Activated CD4-positive, alpha-beta memory T cell treated with anti-CD3 and anti-CD28 coated beads for 36 hours (primary cell): ENCODE measurements at regions not wholly inside any gene's neighbourhood (a gene's known extent, or its start where the extent isn't known, plus 50 kb on each side); places are given as distances from the start of the nearest gene placed in this dataset.
"Not testable (repeated sequence)": the region's sequence is repeated elsewhere in the genome, so short reads cannot be mapped to it uniquely, and the experiment has no call there.

Source experiments
- CTCF ChIA-PET: fragments of 350-600 bp; sonication (Branson Sonifier 250); formaldehyde crosslinking; loops from one replicate; lab custom pipeline; 2021; ENCODE audit warnings: antibody characterized with exemption, inconsistent platforms; lab: Charles Lee
- POLR2A ChIA-PET: fragments of 350-600 bp; sonication (Branson Sonifier 250); formaldehyde crosslinking; loops from one replicate; lab custom pipeline; 2021; ENCODE audit warnings: antibody characterized with exemption; lab: Charles Lee
- DNase-seq: peaks from one replicate; pipeline ENCODE4 v3.0.0-alpha.2; 2020
- H3K27ac Mint-ChIP-seq: one replicate; pipeline ENCODE4 v1.8.0; 2021; ENCODE audit warnings: mixed read lengths
- H3K27me3 Mint-ChIP-seq: one replicate; pipeline ENCODE4 v1.8.0; 2021; ENCODE audit warnings: mixed read lengths
- H3K36me3 Mint-ChIP-seq: one replicate; pipeline ENCODE4 v1.8.0; 2021; ENCODE audit warnings: mixed read lengths
- H3K4me1 Mint-ChIP-seq: one replicate; pipeline ENCODE4 v1.8.0; 2021; ENCODE audit warnings: low read depth, mixed read lengths
- H3K4me3 Mint-ChIP-seq: one replicate; pipeline ENCODE4 v1.8.0; 2021; ENCODE audit warnings: mild to moderate bottlenecking, mixed read lengths
- H3K9me3 Mint-ChIP-seq: one replicate; pipeline ENCODE4 v1.8.0; 2021; ENCODE audit warnings: mixed read lengths
- intact Hi-C: fragments of 100-400 bp; cut with micrococcal nuclease; formaldehyde crosslinking; loops from one replicate; pipeline ENCODE4 v1.15.1; 2023

DNA sequence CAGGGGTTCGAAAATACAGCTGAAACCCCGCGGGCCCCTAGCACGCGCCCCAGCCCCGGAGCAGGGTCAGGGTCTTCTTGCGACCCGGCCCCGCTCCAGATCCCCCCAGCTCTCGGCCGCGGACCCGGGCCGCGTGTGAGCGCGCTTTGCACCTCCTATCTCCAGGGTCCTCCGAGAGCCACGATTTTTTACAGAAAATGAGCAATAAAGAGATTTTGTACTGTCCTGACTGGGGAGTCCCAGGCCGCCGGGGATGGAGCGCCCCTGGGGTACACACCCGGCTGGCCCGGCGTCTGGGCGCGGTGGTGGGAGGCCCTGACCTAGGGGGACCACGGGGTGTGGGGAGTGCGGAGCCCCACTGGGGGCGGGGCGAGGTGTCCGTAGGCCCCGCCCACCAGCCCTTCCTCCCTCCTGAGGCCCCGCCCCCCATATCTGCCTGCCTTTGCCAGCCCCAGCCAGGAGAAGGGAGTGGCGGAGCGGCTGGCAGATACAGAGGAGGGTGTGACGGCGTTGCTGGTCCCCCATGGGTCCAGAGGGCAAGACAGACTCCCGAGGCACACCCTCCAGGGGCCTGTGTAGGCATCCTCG lies 92.7 kb upstream of the HMX1 start:
- CTCF ChIA-PET, H3K9me3 Mint-ChIP-seq, POLR2A ChIA-PET, intact Hi-C loops, H3K27ac Mint-ChIP-seq, H3K4me1 Mint-ChIP-seq, DNase-seq, H3K4me3 Mint-ChIP-seq, H3K36me3 Mint-ChIP-seq: not testable (repeated sequence)
- peaks cover 14% of the 10 kb centered on the region for H3K27me3 Mint-ChIP-seq

DNA sequence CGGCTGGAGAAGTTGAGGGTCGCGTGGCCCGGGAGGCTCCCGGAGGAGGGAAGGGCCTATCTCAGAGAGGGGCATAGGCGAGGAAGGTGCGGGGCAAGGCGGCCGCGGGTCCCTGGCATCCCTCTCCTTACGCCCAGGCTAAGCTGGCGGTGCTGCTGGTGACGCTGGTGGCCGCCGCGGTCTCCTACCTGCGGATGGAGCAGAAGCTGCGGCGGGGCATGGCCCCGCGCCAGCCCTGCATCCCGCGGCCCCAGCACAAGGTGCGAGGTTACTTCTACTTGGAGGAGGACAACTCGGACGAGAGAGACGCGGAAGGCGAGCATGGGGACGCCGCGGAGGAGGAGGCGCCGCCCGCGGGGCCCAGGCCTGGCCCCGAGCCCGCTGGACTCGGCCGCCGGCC lies 91.9 kb upstream of the HMX1 start:
- H3K36me3 Mint-ChIP-seq, CTCF ChIA-PET, POLR2A ChIA-PET, H3K4me3 Mint-ChIP-seq, DNase-seq, H3K9me3 Mint-ChIP-seq, H3K4me1 Mint-ChIP-seq, intact Hi-C loops, H3K27ac Mint-ChIP-seq: not testable (repeated sequence)
- H3K27me3 Mint-ChIP-seq, result peaks cover 14% of the 10 kb centered on the region

- H3K27me3 Mint-ChIP-seq, result peaks cover 18% of the 10 kb centered on the region
- peak; percentile 74 for DNase-seq
- H3K27ac Mint-ChIP-seq, H3K9me3 Mint-ChIP-seq, H3K36me3 Mint-ChIP-seq, CTCF ChIA-PET, POLR2A ChIA-PET, H3K4me1 Mint-ChIP-seq, H3K4me3 Mint-ChIP-seq, intact Hi-C loops: not testable (repeated sequence)
Measured at GRCh38 chr4:8961343-8961742, 89.7 kb upstream of the HMX1 start.

DNA sequence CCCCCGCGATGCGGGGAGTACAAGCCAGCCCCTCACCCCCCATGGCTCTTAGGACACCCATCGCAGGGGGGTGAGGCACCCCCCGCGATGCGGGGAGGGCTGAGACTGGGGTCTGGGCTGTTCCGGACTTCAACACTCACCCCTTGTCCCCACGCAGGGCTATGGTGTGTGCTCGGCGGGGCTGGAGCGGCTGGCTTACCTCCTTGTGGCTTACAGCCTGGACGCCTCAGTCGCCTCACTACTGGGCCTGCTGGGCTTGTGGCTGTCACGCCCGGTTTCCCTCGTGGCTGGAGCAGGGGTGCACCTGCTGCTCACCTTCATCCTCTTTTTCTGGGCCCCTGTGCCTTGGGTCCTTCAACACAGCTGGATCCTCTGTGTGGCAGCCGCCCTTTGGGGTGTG lies 87.8 kb upstream of the HMX1 start:
- H3K36me3 Mint-ChIP-seq, H3K9me3 Mint-ChIP-seq, H3K4me1 Mint-ChIP-seq, H3K27ac Mint-ChIP-seq, POLR2A ChIA-PET, DNase-seq, intact Hi-C loops, CTCF ChIA-PET, H3K4me3 Mint-ChIP-seq: not testable (repeated sequence)
- peaks cover 16% of the 10 kb centered on the region for H3K27me3 Mint-ChIP-seq

DNA sequence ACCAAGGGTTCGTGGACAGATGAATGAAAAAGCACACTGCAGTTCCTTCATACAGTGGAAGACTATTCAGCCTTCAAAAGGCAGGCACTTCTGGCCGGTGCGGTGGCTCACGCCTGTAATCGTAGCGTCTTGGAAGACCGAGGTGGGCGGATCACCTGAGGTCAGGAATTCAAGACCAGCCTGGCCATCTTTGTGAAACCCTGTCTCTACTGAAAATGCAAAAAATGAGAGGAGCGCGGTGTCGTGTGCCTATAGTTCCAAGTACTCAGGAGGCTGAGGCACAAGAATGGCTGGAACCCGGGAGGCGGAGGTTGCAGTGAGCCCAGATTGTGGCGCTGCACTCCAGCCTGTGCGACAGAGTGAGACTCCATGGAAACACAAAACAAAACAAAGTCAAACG lies 82.4 kb upstream of the HMX1 start:
- H3K4me1 Mint-ChIP-seq, H3K9me3 Mint-ChIP-seq, H3K36me3 Mint-ChIP-seq, H3K27me3 Mint-ChIP-seq, POLR2A ChIA-PET, H3K4me3 Mint-ChIP-seq, intact Hi-C loops, H3K27ac Mint-ChIP-seq, DNase-seq, CTCF ChIA-PET: not testable (repeated sequence)

DNA sequence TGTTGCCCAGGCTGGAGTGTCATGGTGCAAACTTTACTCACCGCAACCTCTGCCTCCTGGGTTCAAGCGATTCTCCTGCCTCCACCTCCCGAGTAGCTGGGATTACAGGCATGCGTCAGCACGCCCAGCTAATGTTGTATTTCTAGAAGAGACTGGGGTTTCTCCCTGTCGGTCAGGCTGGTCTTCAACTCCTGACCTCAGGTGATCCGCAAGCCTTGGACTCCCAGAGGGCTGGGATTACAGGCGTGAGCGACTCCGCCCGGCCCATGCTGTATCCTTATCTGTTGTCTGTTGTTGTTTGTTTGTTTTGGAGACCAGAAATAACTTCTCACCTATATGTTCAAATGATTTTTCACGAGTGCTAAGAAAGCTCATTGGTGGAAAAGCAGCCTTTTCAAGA lies 81.2 kb upstream of the HMX1 start:
- intact Hi-C loops, H3K4me1 Mint-ChIP-seq, H3K4me3 Mint-ChIP-seq, CTCF ChIA-PET, H3K27me3 Mint-ChIP-seq, H3K9me3 Mint-ChIP-seq, POLR2A ChIA-PET, H3K27ac Mint-ChIP-seq, DNase-seq, H3K36me3 Mint-ChIP-seq: not testable (repeated sequence)

GRCh38 chr4:8952109-8952508 lies 80.5 kb upstream of the HMX1 start:
- H3K9me3 Mint-ChIP-seq, H3K4me1 Mint-ChIP-seq, POLR2A ChIA-PET, H3K27ac Mint-ChIP-seq, H3K27me3 Mint-ChIP-seq, H3K4me3 Mint-ChIP-seq, CTCF ChIA-PET, H3K36me3 Mint-ChIP-seq, intact Hi-C loops, DNase-seq: not testable (repeated sequence)

DNA sequence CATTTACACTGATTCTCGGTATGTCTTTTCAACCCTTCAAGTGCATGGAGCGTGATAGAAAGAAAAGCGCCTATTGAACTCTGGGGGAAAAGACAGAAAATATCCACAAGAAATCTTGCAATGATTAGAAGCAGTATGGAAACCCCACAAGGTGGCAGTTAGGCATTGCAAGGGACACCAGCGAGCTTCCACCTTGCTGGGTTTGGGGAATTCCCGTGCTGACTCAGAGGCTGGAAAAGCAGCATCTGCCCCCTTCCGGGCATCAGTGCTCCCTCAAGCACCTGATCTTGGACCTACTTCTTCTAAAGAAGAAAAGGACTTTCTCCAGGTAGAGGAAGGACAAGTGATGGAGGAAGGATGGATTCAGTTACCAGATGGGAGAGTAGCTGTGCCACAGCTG lies 73.9 kb upstream of the HMX1 start:
- H3K9me3 Mint-ChIP-seq, H3K4me1 Mint-ChIP-seq, H3K27me3 Mint-ChIP-seq, H3K4me3 Mint-ChIP-seq, intact Hi-C loops, H3K36me3 Mint-ChIP-seq, DNase-seq, POLR2A ChIA-PET, H3K27ac Mint-ChIP-seq, CTCF ChIA-PET: not testable (repeated sequence)

- CTCF ChIA-PET, H3K36me3 Mint-ChIP-seq, H3K4me3 Mint-ChIP-seq, H3K4me1 Mint-ChIP-seq, H3K27me3 Mint-ChIP-seq, H3K9me3 Mint-ChIP-seq, intact Hi-C loops, H3K27ac Mint-ChIP-seq, POLR2A ChIA-PET, DNase-seq: not testable (repeated sequence)
Measured at GRCh38 chr4:8943367-8943766, 71.7 kb upstream of the HMX1 start.

DNA sequence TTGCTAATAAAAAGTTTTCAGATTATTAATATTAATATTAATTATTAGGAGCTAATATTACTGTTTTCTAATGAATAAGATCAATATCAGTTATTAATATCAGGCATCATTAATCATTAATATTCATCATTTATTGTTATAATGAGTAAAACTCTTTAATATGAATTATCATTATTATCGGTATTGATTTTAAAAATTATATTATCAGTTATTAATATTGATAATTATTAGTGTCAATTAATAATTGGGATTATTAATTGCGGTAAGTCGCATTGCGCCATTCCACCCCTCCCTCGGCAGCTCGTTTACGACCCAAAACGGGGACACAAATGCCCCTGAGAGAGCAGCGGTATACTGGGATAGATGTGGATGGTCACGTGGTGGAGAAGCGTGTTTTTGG lies 70.4 kb upstream of the HMX1 start:
- H3K36me3 Mint-ChIP-seq, intact Hi-C loops, DNase-seq, H3K9me3 Mint-ChIP-seq, H3K4me1 Mint-ChIP-seq, H3K4me3 Mint-ChIP-seq, CTCF ChIA-PET, H3K27ac Mint-ChIP-seq, POLR2A ChIA-PET, H3K27me3 Mint-ChIP-seq: not testable (repeated sequence)

- H3K36me3 Mint-ChIP-seq, H3K4me3 Mint-ChIP-seq, H3K27ac Mint-ChIP-seq, CTCF ChIA-PET, intact Hi-C loops, H3K4me1 Mint-ChIP-seq, DNase-seq, H3K9me3 Mint-ChIP-seq, H3K27me3 Mint-ChIP-seq, POLR2A ChIA-PET: not testable (repeated sequence)
Measured at GRCh38 chr4:8941492-8941805, 69.8 kb upstream of the HMX1 start.

- H3K27me3 Mint-ChIP-seq, result no peaks in the 10 kb centered on the region
- H3K4me1 Mint-ChIP-seq, result no peaks in the 10 kb centered on the region
- H3K36me3 Mint-ChIP-seq, result no peaks in the 10 kb centered on the region
- POLR2A ChIA-PET, result no interaction called here
- H3K27ac Mint-ChIP-seq, result no peak overlapping the region
- H3K4me3 Mint-ChIP-seq, result no peak overlapping the region
- DNase-seq, result peak; percentile 32
- intact Hi-C loops, result no loop called here
- no peaks in the 10 kb centered on the region for H3K9me3 Mint-ChIP-seq
- CTCF ChIA-PET, result no interaction called here
Measured at GRCh38 chr4:8940792-8941491, 69.3 kb upstream of the HMX1 start.
